ENCODE measurements at regions not wholly inside any gene's neighbourhood (a gene's known extent, or its start where the extent isn't known, plus 50 kb on each side); places are given as distances from the start of the nearest gene placed in this dataset.
"Not testable (repeated sequence)": the region's sequence is repeated elsewhere in the genome, so short reads cannot be mapped to it uniquely, and the experiment has no call there.

GRCh38 chr7:80999100-80999499 is 80.2 kb upstream of the SEMA3C start:
- H3K36me3 Mint-ChIP-seq (ENCODE audit: low read depth) = no peaks in the 10 kb centered on the region

GRCh38 chr7:80997841-80998240 is 79.0 kb upstream of the SEMA3C start:
- Mint-ChIP-seq H3K4me1 (ENCODE audit: low read depth) (no peaks in the 10 kb centered on the region), H3K36me3 (ENCODE audit: low read depth) (no peaks in the 10 kb centered on the region), H3K27ac (no peak overlapping the region), H3K9me3 (peaks cover 3% of the 10 kb centered on the region), H3K4me3 (no peak overlapping the region), H3K27me3 (no peaks in the 10 kb centered on the region)
- no peaks in the 10 kb centered on the region for H3K36me3 ChIP-seq (ENCODE audit: insufficient read depth, low read length)
- ATAC-seq (ENCODE audit: poor library complexity) (no peak), DNase-seq (no peak)
- POLR2A ChIA-PET = no interaction called here
- TF ChIP-seq, protein P1, sequence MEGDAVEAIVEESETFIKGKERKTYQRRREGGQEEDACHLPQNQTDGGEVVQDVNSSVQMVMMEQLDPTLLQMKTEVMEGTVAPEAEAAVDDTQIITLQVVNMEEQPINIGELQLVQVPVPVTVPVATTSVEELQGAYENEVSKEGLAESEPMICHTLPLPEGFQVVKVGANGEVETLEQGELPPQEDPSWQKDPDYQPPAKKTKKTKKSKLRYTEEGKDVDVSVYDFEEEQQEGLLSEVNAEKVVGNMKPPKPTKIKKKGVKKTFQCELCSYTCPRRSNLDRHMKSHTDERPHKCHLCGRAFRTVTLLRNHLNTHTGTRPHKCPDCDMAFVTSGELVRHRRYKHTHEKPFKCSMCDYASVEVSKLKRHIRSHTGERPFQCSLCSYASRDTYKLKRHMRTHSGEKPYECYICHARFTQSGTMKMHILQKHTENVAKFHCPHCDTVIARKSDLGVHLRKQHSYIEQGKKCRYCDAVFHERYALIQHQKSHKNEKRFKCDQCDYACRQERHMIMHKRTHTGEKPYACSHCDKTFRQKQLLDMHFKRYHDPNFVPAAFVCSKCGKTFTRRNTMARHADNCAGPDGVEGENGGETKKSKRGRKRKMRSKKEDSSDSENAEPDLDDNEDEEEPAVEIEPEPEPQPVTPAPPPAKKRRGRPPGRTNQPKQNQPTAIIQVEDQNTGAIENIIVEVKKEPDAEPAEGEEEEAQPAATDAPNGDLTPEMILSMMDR (IDR thresholded peaks at IDR 0.05) = no peak
- H3K9me3 ChIP-seq (ENCODE audit: control insufficient read depth in 1 of 2, insufficient read depth in 1 of 2, low read length in 2 of 2) = peaks cover 0 to 23% of the 10 kb centered on the region in 2 experiments
- H3K4me1 ChIP-seq (ENCODE audit: insufficient read depth, low read length) = no peaks in the 10 kb centered on the region
- CTCF ChIA-PET = no interaction called here
- no peak overlapping the region for H3K4me3 ChIP-seq (ENCODE audit: low read length)
- no peak overlapping the region for H3K27ac ChIP-seq (ENCODE audit: low read depth in 1 of 2, low read length in 2 of 2)
- no peaks in the 10 kb centered on the region for H3K27me3 ChIP-seq (ENCODE audit: control insufficient read depth in 1 of 2, insufficient read depth in 2 of 2, low read length in 2 of 2)
- intact Hi-C loops (cut with DNase I, micrococcal nuclease) = no loop called here

More at GRCh38 chr7:80999100-80999499, 80.2 kb upstream of the SEMA3C start:
- ChIA-PET CTCF (no interaction called here), POLR2A (no interaction called here)
- Histone ChIP-seq H3K27ac (ENCODE audit: low read depth in 1 of 2, low read length in 2 of 2) (no peak overlapping the region), H3K4me1 (ENCODE audit: insufficient read depth, low read length) (no peaks in the 10 kb centered on the region), H3K36me3 (ENCODE audit: insufficient read depth, low read length) (no peaks in the 10 kb centered on the region), H3K9me3 (ENCODE audit: control insufficient read depth in 1 of 2, insufficient read depth in 1 of 2, low read length in 2 of 2) (peaks cover 0 to 14% of the 10 kb centered on the region in 2 experiments), H3K27me3 (ENCODE audit: control insufficient read depth in 1 of 2, insufficient read depth in 2 of 2, low read length in 2 of 2) (no peaks in the 10 kb centered on the region), H3K4me3 (ENCODE audit: low read length) (no peak overlapping the region)
- ATAC-seq (ENCODE audit: poor library complexity) (no peak), DNase-seq (no peak)
- no peak overlapping the region for H3K4me3 Mint-ChIP-seq
- H3K4me1 Mint-ChIP-seq (ENCODE audit: low read depth) = no peaks in the 10 kb centered on the region
- H3K27ac Mint-ChIP-seq = no peak overlapping the region
- H3K27me3 Mint-ChIP-seq = no peaks in the 10 kb centered on the region
- peaks cover 5% of the 10 kb centered on the region for H3K9me3 Mint-ChIP-seq
- TF ChIP-seq, protein P1 (IDR thresholded peaks at IDR 0.05) = no peak
- intact Hi-C loops (cut with DNase I, micrococcal nuclease) = no loop called here

GRCh38 chr7:80996236-80996635 is 77.4 kb upstream of the SEMA3C start:
- H3K4me3 ChIP-seq (ENCODE audit: low read length); H3K4me1 Mint-ChIP-seq (ENCODE audit: low read depth); DNase-seq; CTCF ChIA-PET; intact Hi-C loops (cut with DNase I, micrococcal nuclease); H3K27ac Mint-ChIP-seq; POLR2A ChIA-PET; H3K36me3 Mint-ChIP-seq (ENCODE audit: low read depth); ATAC-seq (ENCODE audit: poor library complexity); H3K27me3 Mint-ChIP-seq; H3K27me3 ChIP-seq (ENCODE audit: control insufficient read depth in 1 of 2, insufficient read depth in 2 of 2, low read length in 2 of 2); H3K27ac ChIP-seq (ENCODE audit: low read depth in 1 of 2, low read length in 2 of 2); H3K4me1 ChIP-seq (ENCODE audit: insufficient read depth, low read length); H3K9me3 Mint-ChIP-seq; H3K4me3 Mint-ChIP-seq; H3K36me3 ChIP-seq (ENCODE audit: insufficient read depth, low read length): not testable (repeated sequence)
- peaks cover 0 to 26% of the 10 kb centered on the region in 2 experiments for H3K9me3 ChIP-seq (ENCODE audit: control insufficient read depth in 1 of 2, insufficient read depth in 1 of 2, low read length in 2 of 2)

- no peaks in the 10 kb centered on the region for H3K27me3 ChIP-seq (ENCODE audit: control insufficient read depth in 1 of 2, insufficient read depth in 2 of 2, low read length in 2 of 2)
- ATAC-seq (ENCODE audit: poor library complexity) (no peak), DNase-seq (no peak)
- Mint-ChIP-seq H3K36me3 (ENCODE audit: low read depth) (no peaks in the 10 kb centered on the region), H3K9me3 (peaks cover 3% of the 10 kb centered on the region), H3K27ac (no peak overlapping the region), H3K27me3 (no peaks in the 10 kb centered on the region), H3K4me1 (ENCODE audit: low read depth) (no peaks in the 10 kb centered on the region), H3K4me3 (no peak overlapping the region)
- intact Hi-C loops (cut with DNase I, micrococcal nuclease) = no loop called here
- no peak overlapping the region for H3K27ac ChIP-seq (ENCODE audit: low read depth in 1 of 2, low read length in 2 of 2)
- no peaks in the 10 kb centered on the region for H3K36me3 ChIP-seq (ENCODE audit: insufficient read depth, low read length)
- POLR2A ChIA-PET = no interaction called here
- H3K4me3 ChIP-seq (ENCODE audit: low read length) = no peak overlapping the region
- peaks cover 0 to 34% of the 10 kb centered on the region in 2 experiments for H3K9me3 ChIP-seq (ENCODE audit: control insufficient read depth in 1 of 2, insufficient read depth in 1 of 2, low read length in 2 of 2)
- no peaks in the 10 kb centered on the region for H3K4me1 ChIP-seq (ENCODE audit: insufficient read depth, low read length)
- CTCF ChIA-PET = no interaction called here
- TF ChIP-seq, protein P1 (IDR thresholded peaks at IDR 0.05) = no peak
Measured at GRCh38 chr7:80991654-80992053, 72.8 kb upstream of the SEMA3C start.
